ENCODE measurements at regions not wholly inside any gene's neighbourhood (a gene's known extent, or its start where the extent isn't known, plus 50 kb on each side); places are given as distances from the start of the nearest gene placed in this dataset.

DNA sequence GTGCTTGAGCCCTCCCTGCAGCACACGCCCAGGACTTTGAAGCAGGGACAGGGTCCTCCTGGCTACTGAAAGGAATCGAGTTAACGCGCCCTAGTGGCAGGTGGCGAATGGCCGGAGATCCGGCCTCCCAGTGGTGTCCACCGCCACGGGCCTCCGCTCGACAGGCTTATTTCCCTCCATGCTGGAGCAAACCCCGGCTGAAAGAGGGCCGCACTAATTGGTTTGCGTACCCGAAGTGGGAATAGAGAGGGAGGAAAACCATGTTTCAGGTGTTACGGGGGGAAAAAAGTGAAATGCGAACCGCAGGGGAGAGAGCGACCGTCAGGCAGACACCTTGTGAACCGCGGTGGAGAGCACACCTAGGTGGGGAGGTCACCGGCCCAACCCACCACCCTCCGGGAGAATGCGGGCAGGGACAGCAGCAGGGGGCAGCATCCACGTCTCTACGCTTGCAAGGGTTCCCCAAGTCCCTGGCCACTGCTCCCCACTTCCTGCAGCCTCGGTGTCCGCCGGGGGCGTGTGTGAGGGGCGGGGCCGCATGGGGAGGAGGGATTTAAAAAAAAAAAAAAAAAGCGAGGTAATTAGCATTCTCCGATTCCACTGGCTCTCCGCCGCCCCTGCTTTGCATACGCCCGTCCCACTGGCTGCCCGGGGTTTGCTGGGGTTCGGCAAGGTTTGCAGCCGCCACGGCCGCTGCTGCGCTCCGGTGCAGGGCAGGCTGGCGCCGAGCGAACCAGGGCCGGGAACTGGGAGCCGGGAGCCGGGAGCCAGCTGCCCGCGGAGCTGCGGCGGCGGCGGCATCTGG lies 224.6 kb upstream of the CRY1 start:
- CTCF ChIA-PET = interaction anchor here (0.7 to 0.8 kb wide), 2 partner anchors 77 to 84 kb away, joined by 3 to 4 read pairs; no protein-coding TSS in a partner anchor
- POLR2A ChIA-PET = interaction anchor here (1.4 kb wide), 1 partner anchor 52 kb away, joined by 7 read pairs; no protein-coding TSS in a partner anchor

DNA sequence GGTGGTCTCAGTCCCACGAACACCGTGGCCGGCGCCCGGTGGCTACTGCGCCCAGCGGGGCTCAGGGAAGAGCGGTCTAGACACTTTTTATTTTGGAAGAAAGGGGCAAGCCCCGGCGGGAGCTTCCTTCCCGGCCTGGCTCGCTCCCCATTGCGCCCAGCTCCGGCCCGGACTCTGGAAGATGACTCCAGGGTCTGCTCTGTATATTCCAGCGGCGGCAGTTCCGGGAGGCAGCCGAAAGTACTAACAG lies 225.1 kb upstream of the CRY1 start:
- POLR2A ChIA-PET = interaction anchor here (1.4 kb wide), 1 partner anchor 51 kb away, joined by 7 read pairs; no protein-coding TSS in a partner anchor
- CTCF ChIA-PET = interaction anchor here (0.7 to 1.3 kb wide), 6 partner anchors 18 to 290 kb away, joined by 3 to 4 read pairs (median 4); no protein-coding TSS in a partner anchor

DNA sequence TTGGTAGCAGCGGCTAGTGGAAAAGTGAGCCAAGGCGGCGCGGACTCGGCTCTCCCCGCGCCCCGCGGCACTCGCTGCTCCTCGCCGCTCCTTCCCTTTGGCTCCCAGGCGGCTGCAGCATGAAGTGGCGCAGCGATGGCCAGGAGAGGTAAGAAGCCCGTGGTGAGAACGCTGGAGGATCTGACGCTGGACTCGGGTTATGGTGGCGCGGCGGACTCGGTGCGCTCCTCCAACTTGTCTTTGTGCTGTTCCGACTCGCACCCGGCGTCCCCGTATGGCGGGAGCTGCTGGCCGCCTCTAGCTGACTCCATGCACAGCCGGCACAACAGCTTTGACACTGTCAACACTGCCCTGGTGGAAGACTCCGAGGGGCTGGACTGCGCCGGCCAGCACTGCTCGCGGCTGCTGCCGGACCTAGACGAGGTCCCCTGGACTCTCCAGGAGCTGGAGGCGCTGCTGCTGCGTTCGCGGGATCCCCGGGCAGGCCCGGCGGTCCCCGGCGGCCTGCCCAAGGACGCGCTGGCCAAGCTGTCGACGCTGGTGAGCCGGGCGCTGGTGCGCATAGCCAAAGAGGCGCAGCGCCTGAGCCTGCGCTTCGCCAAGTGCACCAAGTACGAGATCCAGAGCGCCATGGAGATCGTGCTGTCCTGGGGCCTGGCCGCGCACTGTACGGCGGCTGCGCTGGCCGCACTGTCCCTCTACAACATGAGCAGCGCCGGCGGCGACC lies 225.6 kb upstream of the CRY1 start:
- CTCF ChIA-PET = interaction anchor here (0.7 to 1.3 kb wide), 6 partner anchors 18 to 289 kb away, joined by 3 to 4 read pairs (median 4); no protein-coding TSS in a partner anchor
- POLR2A ChIA-PET = interaction anchor here (1.4 kb wide), 1 partner anchor 51 kb away, joined by 7 read pairs; no protein-coding TSS in a partner anchor

DNA sequence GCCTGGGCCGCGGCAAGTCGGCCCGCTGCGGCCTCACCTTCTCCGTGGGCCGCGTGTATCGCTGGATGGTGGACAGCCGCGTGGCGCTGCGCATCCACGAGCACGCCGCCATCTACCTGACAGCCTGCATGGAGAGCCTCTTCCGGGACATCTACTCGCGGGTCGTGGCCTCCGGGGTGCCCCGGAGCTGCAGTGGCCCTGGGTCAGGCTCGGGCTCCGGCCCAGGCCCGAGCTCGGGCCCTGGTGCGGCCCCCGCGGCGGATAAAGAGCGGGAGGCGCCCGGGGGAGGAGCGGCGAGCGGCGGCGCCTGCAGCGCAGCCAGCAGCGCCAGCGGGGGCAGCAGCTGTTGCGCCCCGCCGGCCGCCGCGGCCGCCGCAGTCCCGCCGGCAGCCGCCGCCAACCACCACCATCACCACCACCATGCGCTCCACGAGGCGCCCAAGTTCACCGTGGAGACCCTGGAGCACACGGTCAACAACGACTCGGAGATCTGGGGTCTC lies 226.2 kb upstream of the CRY1 start:
- ChIA-PET POLR2A (interaction anchor here (1.4 kb wide), 1 partner anchor 50 kb away, joined by 7 read pairs; no protein-coding TSS in a partner anchor), CTCF (interaction anchor here (1.0 to 1.3 kb wide), 4 partner anchors 17 to 289 kb away, joined by 3 to 4 read pairs (median 4); no protein-coding TSS in a partner anchor)

DNA sequence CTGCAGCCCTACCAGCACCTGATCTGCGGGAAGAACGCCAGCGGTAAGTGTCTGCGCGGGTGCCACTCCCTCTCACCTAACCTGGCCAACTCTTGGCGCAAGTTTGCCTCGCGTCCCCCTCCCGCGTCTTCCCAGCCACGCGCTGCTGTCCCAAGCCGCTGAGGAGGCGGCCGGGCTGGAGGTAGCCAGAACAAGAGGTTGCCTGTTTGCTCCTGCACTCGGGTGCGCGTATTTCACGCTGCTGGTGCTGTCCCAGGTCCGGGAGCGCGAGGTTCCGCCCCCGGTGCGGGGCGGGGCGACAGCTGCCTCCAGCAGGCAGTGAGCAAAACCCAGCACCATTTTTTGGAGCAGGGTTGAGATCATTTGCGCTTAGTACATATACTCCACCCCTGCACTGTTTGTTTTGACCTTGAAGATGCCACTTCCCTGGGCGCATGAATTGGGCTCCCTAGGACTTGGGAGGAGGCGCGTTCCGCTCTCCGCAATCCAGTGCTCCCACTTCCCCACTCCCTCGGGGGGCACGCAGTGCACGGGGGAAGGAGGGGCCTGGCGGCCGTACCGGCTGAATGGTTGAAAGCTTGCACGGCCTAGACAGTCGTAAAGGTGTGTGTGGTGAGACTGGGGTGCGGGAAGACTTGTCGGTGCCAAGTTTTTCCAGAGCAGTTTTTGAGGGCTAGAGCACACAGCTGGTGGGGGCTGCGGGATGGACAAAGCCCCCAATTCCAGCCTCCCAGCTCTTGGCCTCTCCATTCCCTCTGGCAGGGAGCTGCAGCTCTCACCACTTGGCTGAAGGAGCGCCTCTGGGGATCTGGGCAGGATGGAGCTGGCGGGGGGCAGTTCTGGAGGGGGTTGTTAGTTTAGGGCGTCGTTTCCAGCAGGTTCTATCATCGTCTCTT lies 226.9 kb upstream of the CRY1 start:
- ChIA-PET CTCF (interaction anchor here (1.3 to 2.1 kb wide), 4 partner anchors 10 to 82 kb away, joined by 4 to 9 read pairs (median 6); no protein-coding TSS in a partner anchor), POLR2A (interaction anchor here (0.6 to 1.4 kb wide), 4 partner anchors 50 to 365 kb away, joined by 3 to 10 read pairs (median 4); no protein-coding TSS in a partner anchor)

DNA sequence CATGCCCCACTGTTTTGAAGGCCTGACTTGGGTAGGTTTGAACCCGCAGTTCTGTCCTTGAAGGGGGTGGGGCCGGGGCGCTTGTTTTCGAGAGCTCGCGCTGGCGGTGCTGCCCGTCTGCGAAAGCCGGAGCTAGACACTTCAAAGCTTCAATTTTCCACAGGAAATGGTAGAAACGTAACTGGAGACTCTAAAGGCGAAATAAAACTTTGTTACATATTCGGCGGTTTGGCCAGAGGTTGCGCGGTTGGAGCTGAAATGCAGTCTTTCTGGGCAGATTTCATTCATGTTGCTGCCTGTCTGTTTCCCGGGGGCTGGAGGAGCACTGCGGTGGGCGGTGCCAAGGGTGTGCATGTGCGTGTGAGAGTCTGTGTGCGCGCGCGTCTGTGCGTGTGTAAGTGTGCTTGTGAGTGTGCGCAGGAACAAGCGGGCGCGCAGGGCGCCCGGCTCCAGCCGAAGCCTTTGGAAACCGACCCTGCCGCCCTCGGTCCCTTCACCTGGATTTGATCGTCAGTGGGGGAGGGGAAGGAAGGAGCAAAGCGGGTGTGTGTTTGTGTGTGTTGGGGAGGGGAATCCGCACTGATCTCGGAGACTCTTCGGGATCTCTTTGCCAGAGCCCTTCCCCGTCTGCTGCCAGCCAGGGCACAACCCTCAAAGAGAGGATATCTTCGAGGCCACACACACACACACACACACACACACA lies 227.7 kb upstream of the CRY1 start:
- CTCF ChIA-PET = interaction anchor here (1.0 to 2.1 kb wide), 5 partner anchors 9 to 189 kb away, joined by 3 to 9 read pairs (median 5); no protein-coding TSS in a partner anchor
- POLR2A ChIA-PET = interaction anchor here (0.6 to 1.4 kb wide), 4 partner anchors 49 to 366 kb away, joined by 3 to 10 read pairs (median 4); no protein-coding TSS in a partner anchor

DNA sequence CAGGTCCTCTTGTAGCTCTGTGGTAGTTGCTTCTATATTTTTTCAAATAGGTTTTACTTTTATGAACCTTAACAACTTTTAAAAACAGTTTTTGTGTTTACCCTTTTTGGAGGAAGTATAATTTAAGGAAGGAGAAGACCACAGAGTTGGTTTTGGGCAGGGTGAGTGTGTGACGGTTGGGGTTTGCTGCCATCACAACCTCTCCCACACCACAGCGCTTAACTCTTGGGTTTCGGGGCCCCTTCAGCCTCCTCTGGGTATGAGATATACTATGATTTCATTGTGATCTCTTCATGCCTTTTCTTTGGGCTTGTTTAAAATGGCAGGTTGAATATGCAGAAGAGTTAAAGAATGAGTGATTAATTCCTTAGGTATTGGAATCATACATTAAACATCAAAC lies 228.7 kb upstream of the CRY1 start:
- CTCF ChIA-PET = interaction anchor here (1.0 to 2.1 kb wide), 3 partner anchors 8 to 190 kb away, joined by 3 to 9 read pairs (median 4); no protein-coding TSS in a partner anchor
- POLR2A ChIA-PET = no interaction called here

DNA sequence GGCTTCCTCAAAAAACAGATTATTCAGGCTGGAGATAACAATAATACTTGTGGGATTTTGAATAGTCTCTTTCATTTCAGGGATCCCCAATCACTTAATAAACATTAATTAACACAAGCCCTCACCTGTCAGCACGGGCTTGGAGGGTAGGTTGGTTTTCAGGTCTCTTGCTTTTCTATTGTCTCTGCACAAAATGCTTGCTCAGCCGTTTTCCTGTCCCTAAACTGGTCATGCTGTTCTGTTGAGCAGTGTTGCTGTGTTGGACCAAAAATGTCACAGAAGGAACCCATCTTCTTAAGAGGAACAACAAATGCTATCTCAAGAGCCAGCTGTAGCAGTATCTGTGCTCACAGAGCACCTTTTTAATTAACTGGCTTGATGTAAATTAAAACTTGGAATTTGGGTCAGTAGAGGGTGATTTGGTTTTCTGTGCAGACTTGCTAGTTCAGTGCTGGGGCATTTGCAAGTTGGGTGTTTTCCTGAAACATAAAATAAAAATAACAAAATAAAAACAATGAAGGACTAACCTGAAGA lies 231.8 kb upstream of the CRY1 start:
- ChIA-PET POLR2A (no interaction called here), CTCF (no interaction called here)

DNA sequence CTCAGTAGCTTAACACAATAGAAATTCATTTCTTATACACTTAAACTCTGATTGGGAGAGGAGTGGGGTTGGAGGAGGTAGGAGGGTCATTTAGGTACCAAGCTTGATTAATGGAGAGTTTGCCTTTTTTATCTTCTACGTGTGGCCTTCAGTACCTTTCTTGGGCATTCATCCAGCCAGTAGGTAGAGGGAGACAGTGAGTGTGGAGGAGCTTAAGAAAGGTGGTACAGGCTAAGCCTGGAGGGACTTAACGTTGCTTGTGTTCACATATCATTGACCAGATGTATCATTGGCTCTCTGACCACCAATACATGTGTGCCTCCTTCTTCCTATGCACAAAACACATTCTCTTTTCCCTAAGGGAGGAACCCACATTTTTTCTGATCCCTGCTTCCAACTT lies 232.9 kb upstream of the CRY1 start:
- CTCF ChIA-PET = interaction anchor here (0.9 to 1.0 kb wide), 2 partner anchors 43 to 80 kb away, joined by 3 read pairs; no protein-coding TSS in a partner anchor
- POLR2A ChIA-PET = no interaction called here

DNA sequence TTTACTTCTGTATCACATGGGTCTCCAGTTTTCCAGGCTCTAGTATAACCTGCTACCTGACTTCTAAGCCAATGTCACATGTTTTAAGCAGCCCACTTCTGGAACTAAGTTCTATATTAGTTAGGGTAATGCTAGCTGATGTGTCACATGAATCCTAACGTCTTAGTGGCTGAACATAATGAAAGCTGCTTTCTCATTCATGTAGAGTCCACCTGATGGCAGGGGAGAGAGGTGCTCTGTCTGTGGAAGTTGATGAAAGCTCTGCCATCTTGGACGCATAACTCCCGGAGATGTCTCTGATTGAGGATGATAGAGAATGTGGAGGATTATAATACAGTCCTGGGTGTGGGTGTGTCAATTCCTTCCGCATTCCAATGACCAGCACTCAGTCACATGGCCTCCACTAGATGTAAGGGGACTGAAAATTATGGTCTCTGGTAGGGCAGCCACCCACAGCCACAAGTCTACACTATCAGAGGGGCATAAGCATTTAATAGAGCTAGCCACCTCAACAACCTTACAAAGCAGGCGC lies 234.4 kb upstream of the CRY1 start:
- ChIA-PET CTCF (no interaction called here), POLR2A (no interaction called here)

DNA sequence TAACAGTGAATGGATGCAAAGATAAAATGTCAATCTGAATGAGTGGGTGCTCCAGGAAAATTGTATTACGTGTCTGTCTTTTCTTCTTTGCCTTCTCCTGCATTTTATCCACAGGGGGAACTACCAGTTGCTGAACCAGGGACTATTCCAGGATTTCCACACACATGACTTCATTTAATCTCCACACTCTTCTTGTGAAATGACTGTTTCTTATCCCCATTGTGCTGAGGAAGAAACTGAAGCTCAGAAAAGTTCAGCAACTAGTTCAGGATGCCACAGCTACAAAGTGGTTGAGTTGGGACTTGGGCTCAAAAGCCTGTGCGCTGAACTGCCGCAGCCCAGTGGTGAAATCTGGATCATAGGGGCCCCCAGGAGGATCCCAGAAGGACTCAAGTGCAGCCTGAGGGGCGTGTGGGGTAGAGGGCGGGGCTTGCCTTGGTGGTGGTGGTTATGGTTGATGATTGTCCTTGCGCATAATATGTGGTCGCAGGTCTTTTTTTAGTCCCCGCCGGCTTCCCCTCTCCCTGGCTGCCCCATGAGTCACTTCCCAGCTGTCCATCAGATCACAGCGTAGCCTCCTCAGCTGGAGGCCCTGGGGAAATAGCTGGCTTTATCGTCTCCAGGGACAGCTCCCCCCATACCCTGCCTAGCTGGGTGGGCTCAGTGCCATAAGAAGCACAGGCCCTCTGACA lies 235.2 kb upstream of the CRY1 start:
- ChIA-PET POLR2A (interaction anchor here (0.6 to 1.2 kb wide), 2 partner anchors 41 to 43 kb away, joined by 3 read pairs; no protein-coding TSS in a partner anchor), CTCF (no interaction called here)

DNA sequence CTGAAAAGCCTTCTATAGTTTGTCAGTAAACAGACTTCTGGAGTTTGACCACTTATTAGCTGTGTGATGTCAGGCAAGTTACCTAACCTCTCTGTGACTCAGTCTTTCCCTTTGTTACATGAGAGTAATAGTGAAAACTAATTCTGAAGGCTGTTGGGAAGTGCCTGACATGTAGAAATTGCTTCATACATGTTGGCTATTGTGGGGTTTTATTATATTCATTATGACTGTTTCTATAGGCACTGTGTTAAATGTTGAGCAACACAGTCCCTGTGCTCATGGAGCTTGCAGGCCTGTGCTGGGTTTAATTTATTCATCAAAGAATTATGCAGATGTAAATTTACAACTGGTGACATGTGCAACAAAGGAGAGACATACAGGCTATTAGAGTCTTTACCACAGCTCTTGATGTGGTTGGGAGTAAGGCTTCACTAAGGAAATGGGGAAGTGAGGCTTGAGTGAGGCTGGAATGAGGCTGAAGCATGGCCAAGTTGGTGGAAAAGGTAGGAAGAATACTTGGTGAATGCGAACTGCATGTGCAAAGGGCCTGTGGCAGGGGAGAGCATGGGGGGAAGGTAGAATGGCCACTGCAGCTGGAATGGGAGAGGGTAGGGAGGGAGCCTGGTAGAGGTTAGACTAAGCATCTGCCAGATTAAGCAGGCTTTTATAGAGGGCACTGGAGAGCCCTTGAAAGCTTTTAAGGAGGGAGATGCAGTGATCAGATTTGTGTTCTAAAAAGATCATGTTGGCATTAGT lies 236.4 kb upstream of the CRY1 start:
- CTCF ChIA-PET = interaction anchor here (1.1 kb wide), 1 partner anchor 8 kb away, joined by 4 read pairs; no protein-coding TSS in a partner anchor
- POLR2A ChIA-PET = interaction anchor here (0.6 to 1.2 kb wide), 2 partner anchors 40 to 42 kb away, joined by 3 to 6 read pairs; no protein-coding TSS in a partner anchor

DNA sequence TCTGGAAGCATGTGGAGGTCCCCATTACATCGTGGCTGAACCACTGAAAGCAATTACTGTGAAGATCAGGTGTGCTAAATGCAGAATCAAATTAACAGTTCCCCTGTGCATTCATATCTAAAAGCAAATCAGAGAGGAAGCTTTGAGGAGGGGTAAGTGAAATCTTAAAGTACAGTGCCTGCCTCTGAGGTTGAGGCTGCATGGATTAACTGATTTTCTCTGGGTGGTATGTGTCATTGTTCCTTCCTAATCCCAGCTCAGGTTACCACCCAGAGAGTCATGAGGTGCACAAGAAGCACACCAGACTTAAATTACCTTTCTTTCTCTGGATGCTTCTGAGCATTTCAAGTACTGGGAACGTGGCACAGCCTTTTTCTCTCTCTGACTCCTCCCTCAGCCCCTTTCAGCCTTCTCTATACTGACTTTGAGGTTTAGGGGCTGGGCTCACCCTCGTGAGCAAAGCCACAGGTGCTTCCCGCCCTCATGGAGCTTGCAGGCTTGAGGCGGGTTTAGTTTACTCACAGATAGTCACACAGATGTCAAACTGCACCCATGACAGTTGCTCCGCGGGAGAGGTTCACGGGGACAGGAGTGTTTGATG lies 237.6 kb upstream of the CRY1 start:
- POLR2A ChIA-PET = no interaction called here
- CTCF ChIA-PET = no interaction called here

DNA sequence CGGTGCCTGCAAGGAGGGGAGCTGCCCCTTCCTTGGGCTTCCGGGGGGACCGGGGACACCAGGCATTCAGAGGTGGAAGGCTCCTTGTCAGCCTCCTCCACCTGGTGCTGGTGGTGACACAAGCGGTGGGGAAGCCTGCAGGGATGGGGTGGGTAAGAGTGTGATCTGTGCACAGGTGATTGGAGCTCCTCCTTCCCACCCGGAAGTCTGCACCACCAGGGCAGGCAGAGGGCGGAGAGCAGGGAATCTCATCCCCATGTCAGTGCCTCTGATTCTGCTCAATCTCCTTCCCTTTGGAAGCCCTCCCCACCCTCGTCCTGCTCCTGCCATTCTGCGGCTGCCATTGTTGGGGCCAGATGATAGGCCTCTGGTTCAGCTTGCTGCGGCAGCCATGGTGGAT lies 238.1 kb upstream of the CRY1 start:
- CTCF ChIA-PET = no interaction called here
- POLR2A ChIA-PET = no interaction called here

DNA sequence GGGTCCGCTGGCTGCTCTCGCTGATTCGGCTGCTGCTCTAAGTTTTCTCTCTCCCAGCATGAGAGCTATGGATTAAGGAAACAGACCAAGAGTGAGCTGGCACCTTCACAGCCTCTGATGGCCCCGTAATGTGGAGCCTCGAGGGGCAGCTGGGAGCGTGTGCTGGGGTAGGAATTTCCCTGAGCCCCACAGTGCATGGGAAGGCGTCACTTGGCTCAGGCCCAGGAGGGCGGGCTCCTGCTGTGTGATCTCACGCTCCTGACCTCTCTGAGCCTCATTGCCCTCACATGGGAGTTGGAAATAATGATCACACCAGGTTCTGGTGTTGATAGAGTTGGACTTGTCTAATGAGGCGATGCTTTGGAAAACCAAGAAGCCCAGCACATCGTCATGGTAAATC lies 238.6 kb upstream of the CRY1 start:
- POLR2A ChIA-PET = no interaction called here
- CTCF ChIA-PET = no interaction called here

DNA sequence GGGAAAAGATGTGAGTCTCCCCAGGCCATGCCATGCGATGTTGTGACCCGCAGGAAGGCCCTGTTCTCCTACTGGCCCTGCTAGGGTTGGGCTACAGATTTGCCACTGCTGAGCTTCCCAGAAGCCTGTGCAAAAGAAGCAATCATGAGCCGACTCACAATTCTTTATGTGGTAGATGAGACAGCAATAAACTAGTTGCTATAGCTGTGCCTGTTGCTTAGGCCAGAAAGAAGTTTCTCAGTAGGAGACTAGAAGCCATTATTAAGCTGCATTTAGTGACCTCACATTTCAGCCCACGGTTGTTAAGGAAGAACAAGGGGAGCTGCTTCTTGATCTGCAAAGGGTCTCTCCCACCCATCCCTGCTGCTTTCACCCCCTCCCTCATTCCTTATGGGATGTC lies 239.4 kb upstream of the CRY1 start:
- POLR2A ChIA-PET = no interaction called here
- CTCF ChIA-PET = no interaction called here
